ENCODE measurements at regions not wholly inside any gene's neighbourhood (a gene's known extent, or its start where the extent isn't known, plus 50 kb on each side); places are given as distances from the start of the nearest gene placed in this dataset.

DNA sequence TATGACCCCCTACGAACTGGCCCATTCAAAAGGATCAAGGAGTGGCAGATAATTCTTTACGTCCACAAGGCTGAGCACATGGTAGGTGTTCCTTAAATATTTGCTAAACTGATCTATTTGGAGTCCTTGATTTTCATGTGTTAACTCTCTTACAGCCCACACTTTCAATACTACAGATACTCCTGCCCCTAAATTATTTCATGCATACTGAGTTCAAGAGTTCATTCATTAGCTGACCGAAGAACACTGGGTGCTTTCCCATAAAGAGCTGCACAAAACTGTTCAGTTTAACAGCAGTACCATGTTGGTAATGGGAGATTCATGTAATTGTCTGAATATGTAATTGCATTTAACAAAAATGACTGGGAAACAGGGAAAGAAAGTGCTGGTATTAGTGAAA, 170.5 kb upstream of the ADO start:
- DNase-seq = no peak

DNA sequence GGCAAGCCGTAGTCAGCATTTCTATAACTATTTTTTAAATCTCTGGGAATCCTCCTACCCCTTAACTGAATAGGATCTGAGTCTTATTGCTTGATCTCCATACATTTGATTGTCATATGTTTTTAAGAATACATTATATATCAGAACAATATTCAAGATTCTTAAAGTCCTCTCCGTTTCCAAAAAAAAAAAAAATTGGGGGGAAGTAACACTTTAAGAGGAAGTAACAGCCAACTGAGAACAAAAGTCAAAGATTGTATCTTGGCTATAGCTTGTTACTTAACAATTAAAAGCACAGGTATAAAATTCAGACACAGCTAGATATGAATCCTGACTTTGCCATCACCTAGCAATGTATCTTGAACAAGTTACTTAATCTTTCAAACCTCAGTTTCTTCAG, 169.9 kb upstream of the ADO start:
- DNase-seq = no peak

DNA sequence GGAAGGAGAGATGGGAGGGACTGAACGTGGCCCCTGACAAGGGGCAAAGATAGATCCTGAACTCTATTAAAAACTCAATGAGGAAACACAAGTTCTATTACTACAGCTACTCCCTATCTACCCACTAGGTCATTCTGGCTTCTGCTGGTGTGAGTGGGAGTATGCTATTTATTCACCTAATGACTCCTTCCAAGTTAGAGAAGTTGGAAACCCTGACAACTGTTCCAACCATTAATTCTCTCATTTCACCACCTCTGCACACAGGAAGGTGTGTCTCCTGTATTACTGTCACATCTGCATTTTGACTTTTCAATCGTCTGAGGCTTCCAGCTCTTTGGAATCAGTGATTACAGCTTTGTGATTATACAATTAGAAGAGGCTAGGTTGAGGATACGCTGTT, 169.4 kb upstream of the ADO start:
- no peak for DNase-seq

DNA sequence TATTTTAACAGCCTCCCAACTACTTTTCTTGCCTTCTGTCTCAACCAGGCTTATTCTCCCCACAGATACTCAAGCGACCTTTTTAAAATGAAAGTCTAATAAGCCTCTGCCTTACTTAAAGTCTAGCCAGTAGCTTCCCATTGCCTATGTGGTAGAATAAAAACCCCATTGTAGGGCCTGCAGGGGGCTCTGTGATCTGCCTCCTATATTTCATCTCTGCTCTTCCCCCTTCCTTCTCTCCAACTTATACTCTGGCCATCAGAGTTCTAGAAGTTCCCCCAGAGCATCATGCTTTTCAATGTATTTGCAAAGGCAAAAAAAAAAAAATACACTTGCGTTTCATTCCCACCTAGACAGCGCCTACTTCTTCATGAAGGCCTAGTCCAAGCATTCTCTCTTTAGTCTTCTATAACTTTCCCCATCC, 167.7 kb upstream of the ADO start:
- DNase-seq = no peak

DNA sequence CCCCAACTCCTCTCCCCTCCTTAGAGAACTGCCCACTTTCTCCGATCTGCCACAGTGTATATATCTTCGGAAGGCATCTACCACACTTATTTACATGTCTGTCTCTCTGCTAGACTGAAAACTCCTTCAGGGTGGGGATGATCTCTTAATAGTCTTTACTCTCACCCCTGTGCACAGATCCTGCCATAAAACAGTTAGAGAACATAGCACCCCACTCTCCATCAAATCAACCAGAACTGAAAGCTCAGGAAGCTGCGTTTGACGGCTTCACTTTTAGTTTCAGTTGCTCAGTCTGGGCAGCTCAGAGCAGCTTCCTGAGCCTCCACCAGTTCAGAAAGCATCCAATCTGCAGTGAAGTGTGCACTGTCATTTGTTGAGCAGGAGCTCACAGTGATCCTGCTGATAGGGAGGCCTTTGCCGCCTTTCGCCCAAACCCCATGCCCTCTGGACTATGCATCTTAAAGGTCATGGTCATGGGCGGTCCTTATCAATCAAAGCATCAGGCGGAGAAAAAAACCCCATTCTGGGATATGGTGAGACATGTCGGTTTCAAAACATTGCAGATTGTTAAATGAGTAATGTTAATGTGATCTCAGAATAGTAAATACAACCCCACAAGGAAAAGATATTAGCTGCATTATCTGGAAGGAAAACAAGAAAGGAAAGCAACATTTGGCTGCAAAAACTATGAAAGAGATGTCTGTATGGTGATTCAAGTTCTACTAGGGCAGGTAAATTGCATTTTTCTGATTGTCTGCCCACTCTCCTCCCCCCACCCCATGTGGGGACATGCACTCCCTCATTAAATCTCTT, 167.1 kb upstream of the ADO start:
- DNase-seq = no peak

DNA sequence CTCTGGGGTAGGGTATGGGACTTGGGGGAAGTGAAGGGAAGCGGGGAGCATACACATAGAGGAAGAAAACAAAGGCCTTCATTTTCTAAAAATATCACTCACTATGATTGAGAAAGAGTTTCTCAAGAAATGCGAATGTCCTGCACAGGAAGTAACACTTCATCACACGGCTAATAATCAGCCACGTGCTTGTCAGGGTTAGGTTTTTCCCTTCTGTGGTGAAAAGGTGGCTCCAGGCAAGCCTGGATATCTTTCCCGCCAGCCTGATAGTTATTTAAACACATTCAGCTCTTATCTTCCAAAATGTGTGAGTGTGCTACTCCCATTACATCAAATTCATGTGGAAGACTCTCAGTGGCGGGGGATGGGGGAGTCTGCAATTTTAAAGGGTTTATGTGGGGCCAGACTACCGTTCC, 166.4 kb upstream of the ADO start:
- no peak for DNase-seq

DNA sequence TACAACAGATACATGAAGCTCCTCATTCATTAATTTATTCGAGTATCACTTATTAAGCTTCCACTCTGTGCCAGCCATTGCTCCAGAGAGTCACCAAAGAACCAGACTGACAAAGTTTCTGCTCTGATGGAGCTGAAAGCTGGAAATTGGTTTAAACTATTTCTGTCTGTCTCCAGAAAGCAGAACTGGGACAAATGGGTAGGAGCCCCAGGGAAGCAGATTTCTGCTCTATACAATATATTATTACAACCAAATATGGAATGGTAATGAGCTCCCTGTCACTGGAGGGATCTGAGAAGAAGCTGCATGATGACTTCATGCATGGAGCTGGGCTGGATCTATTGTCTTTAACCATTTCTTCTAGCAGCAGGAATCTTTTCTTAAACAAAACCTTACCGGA, 165.4 kb upstream of the ADO start:
- no peak for DNase-seq

DNA sequence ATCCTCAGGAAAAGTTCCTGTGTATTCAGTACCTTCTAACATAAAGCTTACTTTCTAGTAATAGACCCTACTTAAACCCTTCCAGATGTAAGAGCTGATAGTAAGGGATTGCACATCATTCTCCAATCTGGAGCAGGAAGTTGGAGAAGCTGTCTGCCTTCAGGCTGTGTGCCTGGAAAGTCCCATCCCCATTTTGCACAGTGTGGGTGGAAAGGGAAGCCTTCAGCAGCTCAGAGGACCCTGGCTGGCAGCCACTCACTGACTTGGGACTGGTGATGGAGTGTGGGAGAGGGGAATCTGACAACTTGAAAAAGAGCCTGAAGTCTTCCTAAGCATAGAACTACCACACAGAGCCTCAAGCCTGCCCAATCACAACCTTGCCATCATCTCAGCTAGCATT, 164.1 kb upstream of the ADO start:
- DNase-seq = no peak

DNA sequence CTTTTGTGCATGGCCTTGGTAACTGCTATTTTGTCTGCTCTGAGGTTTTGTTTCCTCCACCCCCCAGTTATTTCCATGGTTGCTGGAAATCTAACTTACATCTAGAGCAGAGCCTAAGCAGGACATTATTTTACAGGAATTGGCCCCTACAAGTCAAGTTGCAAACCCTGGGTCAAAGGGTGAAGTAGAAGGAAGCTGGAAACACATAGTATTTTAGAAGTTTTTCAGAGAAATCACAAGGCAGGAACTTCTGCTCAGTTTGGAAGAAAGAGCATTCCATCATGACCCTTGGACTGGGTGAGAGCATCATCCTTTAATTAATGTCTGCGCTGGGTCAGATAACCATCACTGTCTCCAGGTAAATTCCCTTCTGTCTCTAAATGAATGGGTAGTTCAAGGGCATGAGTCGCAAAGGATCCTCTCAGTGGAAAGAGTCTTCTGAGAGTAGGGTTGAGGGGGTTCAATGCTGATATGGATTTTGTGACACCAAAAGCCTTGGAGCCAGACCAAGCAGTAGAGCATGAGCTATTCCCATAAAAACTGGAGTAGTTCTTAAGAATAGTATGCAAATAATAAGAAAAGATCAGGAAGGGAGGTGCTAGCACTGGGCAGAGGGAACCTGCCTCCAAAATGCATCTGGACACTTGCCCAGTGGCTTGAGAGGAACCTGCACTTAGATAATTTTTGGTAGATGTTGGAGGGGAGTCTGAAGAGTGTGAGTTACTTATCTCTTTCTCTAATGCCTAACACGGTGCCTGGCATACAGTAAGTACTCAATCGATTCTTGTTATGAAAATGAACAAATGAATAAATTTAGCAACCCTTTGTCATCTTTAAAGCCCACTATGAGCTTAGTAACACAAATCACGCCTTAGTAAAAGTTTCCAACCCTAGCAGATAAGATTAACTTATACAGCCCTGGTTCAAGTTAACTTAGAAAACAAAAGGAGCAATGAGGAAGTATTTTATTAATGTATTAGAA, 160.6 kb upstream of the ADO start:
- no peak for DNase-seq

DNA sequence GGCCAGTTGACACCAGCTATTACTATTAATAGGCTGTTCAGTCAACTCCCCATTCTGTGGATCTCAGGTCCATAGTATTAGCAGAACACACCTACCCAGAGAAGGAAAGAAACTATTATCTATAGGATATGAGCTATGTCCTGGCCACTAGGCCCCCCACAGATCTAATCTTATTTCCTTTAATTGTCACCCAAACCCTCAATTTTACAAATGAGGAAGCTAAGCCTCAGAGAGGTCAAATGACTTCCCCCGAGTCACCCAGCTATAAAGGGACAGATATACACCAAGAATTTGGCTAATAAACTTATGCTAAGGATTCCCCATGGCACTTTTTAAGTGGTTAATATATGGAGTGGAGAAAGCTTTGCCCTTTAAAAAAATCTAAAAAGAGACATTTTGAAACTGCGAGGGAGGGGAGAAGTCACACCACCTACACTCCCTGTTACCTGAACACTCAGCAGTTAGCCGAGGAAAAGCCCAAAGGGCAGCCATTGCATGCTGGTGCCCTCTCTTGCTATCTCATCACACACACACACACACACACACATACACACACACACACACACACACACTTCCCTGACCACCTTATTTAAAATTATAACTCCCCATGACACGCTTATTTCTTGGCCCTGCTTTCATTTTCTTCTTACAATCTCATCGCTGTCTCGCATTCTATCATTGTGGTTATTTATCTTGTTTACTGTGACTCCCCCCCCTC, 157.0 kb upstream of the ADO start:
- no peak for DNase-seq

DNA sequence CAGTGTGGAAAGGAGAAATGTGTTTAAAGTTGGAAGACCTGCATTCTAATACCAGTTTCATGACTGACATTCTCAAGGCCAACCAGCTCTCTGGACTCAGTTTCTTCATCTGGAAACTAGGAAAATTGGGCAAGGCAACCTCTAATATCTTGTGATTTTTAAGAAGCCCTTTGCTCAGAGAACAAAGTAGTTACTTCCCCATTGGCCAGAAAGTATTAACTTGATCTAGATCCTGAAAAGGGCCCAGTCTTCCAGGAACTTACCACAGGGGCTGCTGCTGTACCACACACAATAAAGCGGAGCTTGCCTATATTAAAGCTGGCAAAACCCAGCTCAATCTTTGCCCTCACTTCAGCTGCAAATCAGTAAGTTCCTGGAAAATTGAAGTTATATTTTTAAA, 155.6 kb upstream of the ADO start:
- DNase-seq = no peak

DNA sequence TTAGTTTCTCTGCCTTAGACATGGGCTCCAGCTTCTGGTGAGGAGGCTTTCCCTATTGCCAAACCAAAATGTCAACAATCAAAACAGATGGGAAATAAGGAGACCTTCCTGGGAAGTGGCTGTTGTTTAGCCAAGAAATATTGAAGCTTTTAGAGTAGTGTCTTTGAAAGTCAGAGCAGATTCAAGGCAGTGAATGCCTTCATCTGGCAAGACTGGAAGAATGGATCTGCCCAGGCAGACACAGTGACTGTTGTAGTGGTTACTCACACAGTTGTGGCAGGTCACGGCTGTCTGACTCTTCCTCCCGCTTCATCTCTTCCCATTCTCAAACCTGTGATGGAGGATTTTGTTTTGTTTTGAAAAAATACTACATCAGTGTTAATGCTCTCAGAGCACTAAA, 154.1 kb upstream of the ADO start:
- DNase-seq = no peak

DNA sequence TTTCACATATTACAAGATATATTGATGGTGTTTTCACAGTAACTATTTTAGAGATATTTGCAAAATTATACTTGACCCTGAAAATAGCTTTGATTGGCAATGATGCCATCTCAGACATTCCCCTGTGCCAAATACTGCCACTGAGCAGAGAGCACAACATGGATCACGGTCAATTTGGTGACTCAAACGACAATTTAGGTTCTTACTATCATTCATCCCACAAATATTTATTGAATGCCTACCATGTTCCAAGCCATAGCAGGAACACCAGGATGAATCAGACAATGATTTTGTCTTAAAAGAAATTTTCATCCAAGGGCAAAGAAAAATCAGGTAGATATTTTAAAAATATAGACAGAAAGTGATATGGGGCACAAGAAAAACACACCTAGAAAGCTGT, 153.2 kb upstream of the ADO start:
- no peak for DNase-seq

DNA sequence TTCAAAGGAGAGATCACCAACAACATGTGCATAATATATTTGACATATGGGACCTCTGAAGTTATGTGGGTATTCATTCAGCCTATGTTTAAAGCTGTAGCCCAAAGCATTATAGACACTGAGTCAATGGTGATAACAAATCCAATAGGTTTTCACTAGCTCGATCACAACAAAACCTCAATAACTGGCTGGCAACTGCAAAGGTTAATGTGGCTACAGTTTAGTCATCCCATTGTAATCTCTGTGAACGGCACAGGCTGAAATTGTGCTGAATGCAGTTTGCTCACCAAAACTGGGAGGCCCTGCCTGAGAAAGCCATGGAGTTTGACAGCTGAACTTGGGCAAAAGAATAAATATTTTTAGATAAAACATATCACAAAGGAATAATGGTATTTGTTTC, 152.4 kb upstream of the ADO start:
- DNase-seq = no peak

DNA sequence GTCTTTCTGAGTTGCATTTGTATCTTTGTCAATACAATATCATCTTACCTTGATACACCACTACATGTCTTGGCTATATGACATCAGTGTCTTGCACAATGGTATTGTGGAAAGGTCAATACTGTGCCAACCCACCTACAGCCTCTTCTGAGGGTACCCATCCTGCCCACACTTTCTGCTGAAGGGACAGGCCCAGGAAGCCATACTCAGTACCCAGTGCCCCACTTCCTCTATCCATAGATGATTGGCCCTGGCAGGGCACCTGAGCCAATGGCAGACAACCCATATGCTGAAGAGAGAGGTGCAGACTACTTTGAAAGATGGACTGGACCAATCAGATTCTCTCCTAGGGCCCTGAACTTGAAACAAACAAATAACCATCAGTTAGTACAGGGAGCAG, 152.0 kb upstream of the ADO start:
- no peak for DNase-seq

DNA sequence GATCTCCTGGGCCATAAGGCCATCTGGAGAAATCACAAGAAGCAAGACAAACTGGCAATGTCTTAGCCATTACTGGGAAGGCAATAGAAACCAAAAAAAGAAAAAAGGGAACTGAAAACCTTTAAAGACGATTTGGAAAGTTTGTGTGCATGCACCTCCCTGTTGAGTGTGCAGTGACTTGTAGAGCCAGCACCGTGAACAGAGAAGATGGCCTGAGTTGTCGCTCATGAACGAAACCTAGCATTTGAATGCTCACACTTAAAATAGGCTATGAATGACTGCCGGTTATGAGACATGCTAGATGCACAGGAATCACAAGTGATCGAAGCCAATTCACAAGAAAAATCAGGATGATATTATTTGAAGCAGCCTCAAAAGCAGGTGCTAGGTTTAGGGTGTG, 151.3 kb upstream of the ADO start:
- DNase-seq = no peak

DNA sequence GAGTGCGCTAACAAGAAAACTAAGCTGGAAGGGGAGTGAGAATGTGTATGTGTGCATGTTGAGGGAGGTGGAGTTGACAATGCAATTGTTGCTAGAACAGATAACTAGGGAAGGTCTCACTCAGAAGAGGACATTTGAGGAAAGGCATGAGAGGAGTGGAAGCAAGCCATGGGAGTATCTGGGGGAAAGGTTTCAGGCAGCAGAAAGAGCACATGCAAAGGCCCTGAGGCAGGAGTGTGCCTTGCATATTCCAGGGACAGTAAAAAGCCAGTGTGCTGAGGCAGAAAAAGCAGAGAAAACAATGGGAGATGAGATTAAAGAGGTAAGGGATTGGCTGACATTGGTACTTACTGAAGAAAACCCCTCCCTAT, 149.6 kb upstream of the ADO start:
- DNase-seq = no peak

DNA sequence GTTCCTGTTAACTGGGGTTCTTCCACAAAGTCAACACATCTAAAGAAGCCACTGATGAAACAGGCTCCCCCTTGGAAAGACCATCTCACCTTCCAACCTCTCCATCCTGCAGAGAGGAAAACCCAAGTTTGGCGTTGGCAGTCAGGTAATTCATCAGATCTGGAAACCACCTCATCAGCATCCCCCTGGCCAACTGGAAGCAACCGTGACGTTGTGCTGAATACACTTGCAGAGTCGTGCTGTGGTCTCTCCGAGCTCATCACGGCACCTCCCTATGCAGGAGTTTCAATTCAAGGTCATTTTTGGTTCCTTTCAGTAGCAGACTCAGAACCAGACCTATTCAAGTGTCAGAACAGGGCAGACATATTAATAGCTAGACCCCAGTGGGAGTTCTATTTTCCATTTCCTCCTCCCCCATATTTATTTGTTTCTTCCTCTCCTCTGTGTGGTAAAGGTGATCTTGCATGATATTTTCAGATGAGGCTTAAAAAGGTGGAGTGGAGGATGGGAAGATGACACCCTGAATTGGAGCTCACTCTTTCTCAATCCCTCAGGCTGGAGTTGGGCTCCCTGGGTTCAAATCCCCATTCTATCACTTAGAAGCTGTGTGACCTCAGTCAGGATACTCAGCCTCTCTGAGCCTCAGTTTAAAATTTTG, 149.1 kb upstream of the ADO start:
- no peak for DNase-seq

DNA sequence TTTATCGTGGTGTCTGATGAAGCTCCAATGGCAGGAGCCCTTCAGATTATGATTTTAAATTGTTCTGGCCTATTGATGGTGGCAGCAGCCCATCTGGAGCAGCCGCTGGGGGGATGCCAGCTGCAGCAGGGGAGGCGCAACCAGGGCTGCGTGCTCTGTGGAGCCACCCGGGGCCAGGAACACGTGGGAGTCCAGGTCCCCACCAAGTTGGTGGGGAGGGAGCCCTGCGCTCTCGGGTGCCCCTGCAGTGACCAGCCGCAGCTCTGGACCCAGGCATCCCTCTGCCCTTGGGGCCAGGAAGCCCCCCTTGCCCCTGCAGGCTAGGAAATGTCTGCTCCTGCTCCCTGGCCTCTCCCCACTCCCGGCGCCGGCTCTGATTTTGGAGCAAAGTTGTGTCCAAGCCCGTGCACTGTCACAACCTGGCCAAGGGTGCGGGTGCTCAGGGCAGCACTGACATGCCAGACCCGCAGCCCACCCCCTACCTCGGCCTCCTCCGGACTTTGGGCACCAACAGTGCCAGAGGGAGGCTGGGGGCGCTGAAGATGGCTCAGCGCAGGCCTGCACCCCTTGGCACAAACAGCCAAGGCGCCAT, 147.2 kb upstream of the ADO start:
- DNase-seq = no peak

DNA sequence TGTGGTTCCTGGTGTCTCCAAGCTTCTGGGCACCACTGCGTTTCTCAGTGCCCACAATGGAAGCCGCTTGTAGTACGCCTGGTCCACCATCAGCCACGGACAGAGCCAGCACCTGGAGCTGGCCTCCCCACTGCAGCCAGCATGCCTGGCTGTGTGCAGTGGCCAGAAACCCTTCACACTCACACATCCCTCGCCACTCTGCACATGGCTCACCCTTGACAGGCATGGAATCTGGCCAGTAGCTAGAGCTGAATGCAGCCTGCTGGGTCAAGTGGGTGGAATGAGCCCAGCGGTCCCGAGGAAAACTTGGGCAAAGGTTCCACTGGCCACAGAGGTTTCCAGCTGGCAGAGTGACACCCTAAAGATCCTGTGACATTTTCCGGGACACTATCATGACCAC, 146.0 kb upstream of the ADO start:
- DNase-seq = no peak

DNA sequence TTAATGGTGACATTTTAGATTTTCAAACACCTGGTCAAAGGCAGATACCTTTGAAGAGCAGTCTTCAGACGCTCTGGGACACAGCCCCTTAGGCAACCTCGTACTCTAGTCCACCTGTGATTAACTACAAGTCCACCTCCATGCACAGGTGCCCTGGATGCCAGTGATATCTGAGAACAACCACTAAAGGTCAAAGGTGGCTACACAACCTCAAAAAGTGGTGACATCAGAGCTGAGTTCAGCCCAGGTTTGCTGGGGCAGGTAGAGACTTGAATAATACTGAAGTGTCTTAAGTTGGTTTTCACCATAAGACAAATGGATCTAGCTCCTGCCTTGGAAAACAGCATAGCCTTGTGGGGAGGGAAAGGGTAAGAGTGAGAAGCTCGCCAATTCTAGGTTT, 143.4 kb upstream of the ADO start:
- no peak for DNase-seq

DNA sequence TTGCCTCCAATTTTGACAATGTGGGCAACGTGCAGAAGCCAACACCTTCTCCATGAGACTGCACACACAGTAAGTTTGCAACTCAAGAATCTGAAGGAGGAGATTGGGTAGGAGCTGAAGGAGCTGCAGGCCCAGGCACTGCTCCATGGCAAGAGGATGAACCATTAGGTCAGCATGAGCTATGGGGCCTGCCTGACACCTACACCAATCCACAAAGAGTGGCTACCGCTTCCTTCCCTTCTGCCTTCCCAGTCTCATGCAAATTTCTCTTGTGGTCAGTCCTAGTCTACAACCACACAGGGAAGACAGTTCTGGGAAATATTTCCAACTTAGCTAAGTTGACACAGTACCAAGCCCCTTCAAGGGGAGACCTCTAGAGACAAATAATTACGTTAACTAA, 142.0 kb upstream of the ADO start:
- no peak for DNase-seq

DNA sequence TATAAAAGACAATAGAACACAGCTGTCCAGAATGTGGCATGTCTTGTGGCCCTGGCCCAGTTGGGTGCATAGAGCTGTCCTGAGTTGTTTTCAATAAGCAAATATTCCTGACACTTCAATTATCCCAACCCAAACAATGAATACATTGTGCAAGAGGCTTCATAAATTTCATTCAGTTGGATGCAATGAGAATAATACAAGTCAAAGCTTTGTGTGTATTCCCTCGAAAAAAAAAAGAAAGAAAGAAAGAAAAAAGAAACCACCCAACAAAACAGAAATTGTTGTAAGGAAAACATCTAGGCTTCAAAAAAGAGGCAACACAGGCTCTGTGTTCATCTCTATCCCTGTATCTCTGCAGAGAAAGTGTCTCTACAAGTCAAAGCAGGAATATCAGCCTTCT, 138.7 kb upstream of the ADO start:
- no peak for DNase-seq
